Sciatic nerve (tissue), 2 donors: ENCODE measurements at regions not wholly inside any gene's neighbourhood (a gene's known extent, or its start where the extent isn't known, plus 50 kb on each side); places are given as distances from the start of the nearest gene placed in this dataset.
A peak's percentile ranks its signal among the peaks of the same experiment; 100 is the strongest.
"Not testable (repeated sequence)": the region's sequence is repeated elsewhere in the genome, so short reads cannot be mapped to it uniquely, and the experiment has no call there.

Experiments used
- ATAC-seq: fragments of 200-7000 bp; cut with Tn5 transposase; one replicate; pipeline ENCODE4 v1.9.1; 2020; ENCODE audit warnings: mild to moderate bottlenecking, moderate library complexity
- DNase-seq: peaks from one replicate; pipeline ENCODE4 v3.0.0-alpha.2; 2020; ENCODE audit warnings: low spot score
- intact Hi-C: fragments of 100-400 bp; cut with DNase I; formaldehyde crosslinking; loops from one replicate; pipeline ENCODE4 v1.14.2; 2022
- donor health status: DM: no; HTN: no; CAD: no.
- donor health status: DM: no; HTN: no; CAD: no.

- intact Hi-C loops, result no loop called here
- ATAC-seq (peak; percentile 87), DNase-seq (no peak)
Observed at GRCh38 chr17:77610972-77611521, 347.5 kb upstream of the TNRC6C start.

- ATAC-seq (no peak), DNase-seq (no peak)
- intact Hi-C loops, result no loop called here
Observed at GRCh38 chr17:77611791-77612502, 346.6 kb upstream of the TNRC6C start.

DNA sequence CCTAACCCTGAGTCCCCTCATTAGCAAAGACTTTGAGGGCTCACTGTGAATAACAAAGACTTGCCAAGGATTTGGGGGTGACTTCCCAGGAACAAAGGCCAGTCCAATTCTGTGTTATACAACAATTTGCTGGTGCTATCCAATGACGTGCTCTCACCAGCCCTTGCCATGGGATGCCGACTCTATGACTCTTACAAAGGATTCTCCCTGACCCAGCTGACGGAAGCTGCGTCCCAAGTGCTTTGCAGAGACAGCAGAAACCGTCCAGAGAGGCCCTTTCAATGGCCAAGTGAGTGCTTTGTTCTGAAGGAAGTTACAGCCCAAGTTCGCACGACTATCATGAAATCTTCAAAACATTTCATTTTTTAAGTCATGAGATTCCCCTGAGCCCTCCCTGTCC, 345.3 kb upstream of the TNRC6C start:
- intact Hi-C loops, result no loop called here
- DNase-seq, result no peak
- ATAC-seq, result peak; percentile 5

DNA sequence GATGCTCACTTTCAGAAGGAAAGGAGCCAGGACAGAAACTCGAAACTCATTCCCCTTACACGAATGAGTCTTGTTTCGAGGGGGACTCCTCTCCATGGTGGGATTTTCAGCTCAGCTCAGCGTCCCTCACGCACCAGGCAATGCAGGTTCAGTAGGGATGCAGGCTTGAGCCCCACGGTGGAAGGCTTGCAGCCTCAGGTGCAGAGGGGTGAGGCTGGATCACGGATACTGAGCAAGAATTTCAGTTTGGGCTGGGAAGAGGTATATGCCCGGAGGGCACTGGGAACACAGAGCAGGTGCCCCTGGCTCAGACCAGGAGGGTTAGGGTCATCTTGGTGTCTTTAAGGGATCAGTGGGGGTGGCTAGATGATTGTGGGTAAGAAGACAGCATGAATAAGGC, 344.9 kb upstream of the TNRC6C start:
- intact Hi-C loops, result no loop called here
- ATAC-seq (no peak), DNase-seq (no peak)

DNA sequence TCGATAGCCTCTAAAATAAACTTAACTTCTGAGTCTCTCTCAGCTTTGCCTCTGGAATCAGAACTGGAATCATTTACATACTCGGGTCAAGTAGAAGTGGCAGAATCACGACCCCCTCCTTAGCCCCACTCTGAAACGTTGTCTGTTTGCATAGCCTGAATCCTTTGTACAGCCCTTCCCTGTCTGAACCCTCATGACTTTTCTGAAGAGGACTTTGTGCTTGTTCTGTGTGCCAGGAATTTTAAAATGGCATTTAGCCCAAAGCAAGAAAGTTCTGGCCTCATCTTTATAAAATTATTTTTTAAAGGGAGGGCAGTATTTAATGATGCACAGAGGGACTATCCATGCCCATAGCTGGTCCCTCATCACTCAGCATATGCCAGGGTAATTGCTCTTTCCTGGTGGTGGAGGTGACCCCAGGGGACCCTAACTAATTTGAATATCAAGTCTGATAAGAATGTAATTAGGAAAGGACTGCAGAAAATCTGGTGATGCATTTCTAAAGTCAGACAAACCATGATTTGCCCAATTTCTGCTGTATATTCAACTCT, 342.7 kb upstream of the TNRC6C start:
- ATAC-seq (peak; percentile 46), DNase-seq (no peak)
- intact Hi-C loops, result no loop called here

DNA sequence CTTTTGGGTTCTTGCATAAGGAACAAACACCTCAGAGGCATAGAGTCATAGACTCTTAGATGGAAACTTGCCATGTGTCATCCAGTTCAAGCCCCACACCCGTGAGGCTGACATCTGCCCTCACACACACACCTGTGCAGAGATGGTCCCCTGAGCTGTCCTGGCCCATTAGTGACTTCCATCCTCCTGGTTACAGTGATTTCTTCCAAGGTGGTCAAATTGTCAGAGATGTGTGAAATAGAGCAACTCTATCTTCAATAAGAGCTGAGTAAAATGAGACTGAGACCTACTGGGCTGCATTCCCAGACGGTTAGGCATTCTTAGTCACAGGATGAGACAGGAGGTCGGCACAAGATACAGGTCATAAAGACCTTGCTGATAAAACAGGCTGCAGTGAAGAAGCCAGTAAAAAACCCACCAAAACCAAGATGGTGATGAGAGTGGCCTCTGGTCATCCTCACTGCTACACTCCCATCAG, 342.2 kb upstream of the TNRC6C start:
- no peak for ATAC-seq
- intact Hi-C loops, result no loop called here
- no peak for DNase-seq

DNA sequence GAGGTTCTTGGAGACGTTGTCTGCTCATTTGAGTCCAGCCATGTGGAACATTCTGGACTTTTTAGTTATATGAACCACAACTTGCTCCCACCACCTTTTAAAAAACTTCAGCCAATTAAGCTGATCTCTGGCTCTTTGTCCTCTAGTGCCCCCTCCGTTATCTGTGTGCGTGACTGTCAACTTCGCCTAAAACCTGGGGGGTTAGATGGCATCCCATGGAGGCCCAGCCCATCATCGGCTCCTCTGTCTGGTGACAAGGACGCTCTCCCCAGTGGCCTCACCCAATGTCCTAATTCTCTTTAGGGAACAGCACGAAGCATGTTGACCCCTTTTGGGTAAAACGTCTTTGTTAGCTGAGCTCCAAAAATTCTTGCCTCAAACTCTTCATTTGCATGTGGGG, 341.0 kb upstream of the TNRC6C start:
- intact Hi-C loops, result no loop called here
- ATAC-seq, result no peak

DNA sequence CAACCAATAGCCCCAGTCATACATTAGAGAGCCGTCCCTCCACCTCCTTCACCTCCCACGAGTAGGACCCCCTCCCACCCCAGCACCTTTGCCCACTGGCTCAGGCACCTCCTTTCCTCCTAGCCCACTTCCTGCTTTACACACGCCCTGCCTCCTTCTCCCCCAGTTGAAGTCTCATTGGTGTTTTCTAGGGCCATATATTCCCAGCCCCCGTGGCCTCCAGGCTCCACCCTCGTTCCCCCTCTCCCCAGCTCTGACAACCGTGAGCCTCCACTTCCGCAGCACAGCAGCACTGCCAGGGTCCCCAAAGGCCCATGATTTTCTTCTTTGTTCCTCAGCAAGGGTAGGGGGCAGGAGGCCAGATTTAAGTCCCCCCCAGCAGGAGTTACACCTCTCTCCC, 340.3 kb upstream of the TNRC6C start:
- intact Hi-C loops, result no loop called here
- peak; percentile 4 for ATAC-seq
- peak; percentile 42 for DNase-seq

More for the DNA sequence above, 341.0 kb upstream of the TNRC6C start:
- DNase-seq, result no peak

DNA sequence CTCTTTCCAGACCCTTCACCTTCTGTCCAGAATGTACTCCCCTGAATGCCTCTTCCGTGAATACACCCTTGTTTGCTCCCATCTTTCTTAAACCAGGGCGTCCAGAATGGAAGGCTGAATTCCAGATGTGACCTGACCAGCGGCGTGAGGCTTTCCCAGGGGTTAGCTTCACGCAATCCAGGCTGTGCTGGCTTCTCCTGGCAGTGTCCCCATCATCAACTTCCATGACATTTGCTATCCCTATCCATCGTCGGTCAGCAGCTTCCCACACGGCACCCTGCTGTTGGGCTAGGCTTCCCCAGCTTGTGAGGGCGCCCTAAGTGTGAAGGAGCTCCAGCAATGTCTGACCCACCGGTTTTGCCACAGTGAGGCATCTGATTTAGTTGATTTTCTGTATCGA, 339.8 kb upstream of the TNRC6C start:
- DNase-seq (no peak), ATAC-seq (peak; percentile 12)
- intact Hi-C loops, result no loop called here

DNA sequence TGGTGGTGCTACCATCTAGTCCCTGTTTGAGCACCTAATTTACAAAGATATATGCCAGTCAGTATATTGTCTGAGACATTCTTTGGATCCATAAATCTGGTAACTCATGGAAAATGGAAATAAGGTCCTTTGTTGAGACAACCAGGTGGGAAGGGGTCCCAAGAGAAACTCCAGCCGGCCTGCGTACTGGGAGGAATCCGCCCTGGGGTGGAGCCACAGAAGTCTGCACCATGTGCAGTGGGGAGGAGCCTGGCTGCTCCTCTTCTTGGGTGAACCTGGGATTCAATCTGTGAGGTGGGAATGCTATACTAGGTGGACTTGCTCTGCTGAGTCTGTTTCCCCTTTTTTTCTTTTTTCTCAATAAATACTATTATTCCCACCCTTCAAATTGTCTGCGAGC, 339.2 kb upstream of the TNRC6C start:
- DNase-seq, result no peak
- intact Hi-C loops, result no loop called here

DNA sequence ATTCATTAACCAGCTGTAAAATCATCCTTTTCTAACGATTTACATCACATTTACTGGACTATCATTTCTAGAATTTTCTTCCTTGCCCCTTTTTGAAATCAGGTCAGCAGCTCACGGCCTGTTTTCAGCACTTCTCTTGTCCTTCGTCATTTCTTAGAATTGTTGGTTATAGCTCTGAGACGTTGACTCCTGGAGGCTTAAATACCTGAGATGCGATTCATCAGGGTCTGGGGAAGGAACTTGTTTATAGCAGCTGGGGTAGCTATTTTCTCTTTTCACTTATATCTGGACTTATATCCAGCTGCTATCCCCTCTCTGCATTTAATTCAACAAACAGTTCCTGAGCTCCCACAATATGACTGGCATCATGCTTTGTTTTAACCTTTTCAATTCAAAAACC, 338.7 kb upstream of the TNRC6C start:
- ATAC-seq (no peak), DNase-seq (no peak)
- intact Hi-C loops, result no loop called here

More for the DNA sequence above, 339.2 kb upstream of the TNRC6C start:
- no peak for ATAC-seq

GRCh38 chr17:77620282-77620681, 338.2 kb upstream of the TNRC6C start:
- ATAC-seq, result no peak
- DNase-seq, result no peak
- intact Hi-C loops, result no loop called here

- intact Hi-C loops, DNase-seq: not testable (repeated sequence)
Observed at GRCh38 chr17:77622084-77622483, 336.4 kb upstream of the TNRC6C start.

GRCh38 chr17:77622647-77623046, 335.9 kb upstream of the TNRC6C start:
- intact Hi-C loops, result no loop called here
- DNase-seq, result no peak
- ATAC-seq, result no peak

More at GRCh38 chr17:77622084-77622483, 336.4 kb upstream of the TNRC6C start:
- ATAC-seq, result not testable (repeated sequence)

DNA sequence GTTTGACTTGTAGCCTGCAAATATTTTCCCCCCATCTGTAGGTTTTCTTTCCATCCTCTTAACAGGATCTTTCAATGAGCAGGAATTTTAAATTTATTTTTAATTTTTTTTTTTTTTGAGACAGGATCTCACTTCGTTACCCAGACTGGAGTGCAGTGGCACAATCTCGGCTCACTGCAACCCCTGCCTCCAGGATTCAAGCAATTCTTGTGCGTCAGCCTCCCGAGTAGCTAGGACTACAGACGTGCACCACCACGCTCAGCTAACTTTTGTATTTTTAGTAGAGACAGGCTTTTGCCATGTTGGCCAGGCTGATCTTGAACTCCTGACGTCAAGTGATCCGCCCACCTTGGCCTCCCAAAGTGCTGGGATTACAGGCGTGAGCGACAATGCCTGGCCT, 335.2 kb upstream of the TNRC6C start:
- ATAC-seq, intact Hi-C loops, DNase-seq: not testable (repeated sequence)

DNA sequence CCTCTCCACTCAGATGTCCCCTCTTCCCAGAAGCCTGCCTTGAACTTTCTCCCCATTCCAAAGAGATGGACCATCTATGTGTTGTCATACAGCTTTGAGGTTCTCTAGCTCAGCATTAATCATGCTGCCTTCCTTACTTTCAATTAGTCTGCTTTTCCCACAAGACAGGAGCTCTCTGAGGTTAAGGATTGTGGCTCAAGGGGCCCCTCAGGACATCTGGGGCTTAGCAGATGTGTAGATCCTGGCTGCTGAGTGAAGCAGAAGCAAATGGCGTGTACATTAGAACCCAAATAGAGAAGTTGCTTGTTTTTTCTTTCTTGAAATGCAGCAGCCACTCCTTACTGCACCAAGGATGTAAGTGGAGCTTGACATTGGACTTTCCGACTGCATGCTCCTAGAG, 330.5 kb upstream of the TNRC6C start:
- ATAC-seq (no peak), DNase-seq (no peak)
- intact Hi-C loops, result no loop called here

GRCh38 chr17:77629284-77629683, 329.2 kb upstream of the TNRC6C start:
- DNase-seq, ATAC-seq, intact Hi-C loops: not testable (repeated sequence)

- DNase-seq (no peak), ATAC-seq (no peak)
- intact Hi-C loops, result no loop called here
Observed at GRCh38 chr17:77631307-77631706, 327.2 kb upstream of the TNRC6C start.

- no peak for DNase-seq
- no peak for ATAC-seq
- intact Hi-C loops, result no loop called here
Observed at GRCh38 chr17:77632619-77633018, 325.9 kb upstream of the TNRC6C start.

GRCh38 chr17:77634710-77635109, 323.8 kb upstream of the TNRC6C start:
- ATAC-seq, result no peak
- no peak for DNase-seq
- intact Hi-C loops, result no loop called here
